MM.1S (cell line): ENCODE measurements at regions not wholly inside any gene's neighbourhood (a gene's known extent, or its start where the extent isn't known, plus 50 kb on each side); places are given as distances from the start of the nearest gene placed in this dataset.

Experiments
- DNase-seq: peaks from one replicate; pipeline ENCODE4 v3.0.0-alpha.2; 2015
- H2AFZ ChIP-seq: fragments of 300-600 bp; sonication (generic); 2 replicates; pipeline ENCODE4 v1.6.0; 2016; ENCODE audit warnings: antibody characterized with exemption, low read length
- H3F3A ChIP-seq: fragments of 300-600 bp; sonication (generic); 2 replicates; pipeline ENCODE4 v1.6.1; 2016; ENCODE audit warnings: mild to moderate bottlenecking, antibody characterized with exemption, low read length, moderate library complexity, mixed read lengths; ENCODE audit not compliant: insufficient read depth
- H3K27ac ChIP-seq: fragments of 300-600 bp; sonication (generic); 2 replicates; pipeline ENCODE4 v1.5.1; 2016; ENCODE audit warnings: mild to moderate bottlenecking, low read length
- H3K27me3 ChIP-seq: fragments of 300-600 bp; sonication (generic); replicated peaks from 2 replicates; pipeline ENCODE4 v1.6.0; 2016; ENCODE audit warnings: low read length; ENCODE audit not compliant: insufficient read depth
- H3K36me3 ChIP-seq: fragments of 300-600 bp; sonication (generic); replicated peaks from 2 replicates; pipeline ENCODE4 v1.6.1; 2016; ENCODE audit warnings: mild to moderate bottlenecking, low read length, mixed read lengths; ENCODE audit not compliant: insufficient read depth
- H3K4me1 ChIP-seq: fragments of 300-600 bp; sonication (generic); 2 replicates; pipeline ENCODE4 v1.6.1; 2016; ENCODE audit warnings: low read length, mixed read lengths
- H3K4me2 ChIP-seq: fragments of 300-600 bp; sonication (generic); 2 replicates; pipeline ENCODE4 v1.6.0; 2016; ENCODE audit warnings: low read depth, low read length
- H3K4me3 ChIP-seq: fragments of 300-600 bp; sonication (generic); 2 replicates; pipeline ENCODE4 v1.5.1; 2016; ENCODE audit warnings: low read length, mixed read lengths
- H3K79me2 ChIP-seq: fragments of 300-600 bp; sonication (generic); 2 replicates; pipeline ENCODE4 v1.6.1; 2016; ENCODE audit warnings: mixed run types, low read length, mixed read lengths
- H3K9ac ChIP-seq: fragments of 300-600 bp; sonication (generic); 2 replicates; pipeline ENCODE4 v1.6.1; 2016; ENCODE audit warnings: low read length, mixed read lengths
- H3K9me2 ChIP-seq: fragments of 300-600 bp; sonication (generic); replicated peaks from 2 replicates; pipeline ENCODE4 v1.6.1; 2016; ENCODE audit warnings: mild to moderate bottlenecking, low read length, mixed read lengths; ENCODE audit not compliant: insufficient read depth
- H3K9me3 ChIP-seq: fragments of 300-600 bp; sonication (generic); replicated peaks from 2 replicates; pipeline ENCODE4 v1.6.1; 2016; ENCODE audit warnings: mild to moderate bottlenecking, low read length, mixed read lengths; ENCODE audit not compliant: insufficient read depth
- H4K20me1 ChIP-seq: fragments of 300-600 bp; sonication (generic); 2 replicates; pipeline ENCODE4 v1.6.1; 2016; ENCODE audit warnings: mild to moderate bottlenecking, low read length, moderate library complexity, mixed read lengths; ENCODE audit not compliant: insufficient read depth
- CTCF ChIP-seq: fragments of 300-600 bp; sonication (generic); IDR thresholded peaks from 2 replicates; pipeline ENCODE4 v1.5.1; 2016; ENCODE audit warnings: antibody characterized with exemption, low read length, mixed read lengths
- EZH2 ChIP-seq: fragments of 300-600 bp; sonication (generic); optimal IDR thresholded peaks from 2 replicates; pipeline ENCODE3; 2017; ENCODE audit warnings: low read depth, mild to moderate bottlenecking, antibody characterized with exemption, low read length, mixed read lengths
- EZH2phosphoT487 ChIP-seq: fragments of 300-600 bp; sonication (generic); IDR thresholded peaks from 2 replicates; pipeline ENCODE4 v1.6.1; 2018; ENCODE audit warnings: antibody characterized with exemption, low read length

GRCh38 chr1:108017698-108018097, 52.7 kb upstream of the VAV3 start:
- H3K9ac ChIP-seq: no peak overlapping the region
- no peak overlapping the region for H2AFZ ChIP-seq
- H3K79me2 ChIP-seq: no peaks in the 10 kb centered on the region
- no peak for DNase-seq
- no peaks in the 10 kb centered on the region for H3K4me1 ChIP-seq
- H4K20me1 ChIP-seq: no peaks in the 10 kb centered on the region
- H3K4me2 ChIP-seq: no peak overlapping the region
- TF ChIP-seq CTCF: no peak
- no peak for TF ChIP-seq EZH2phosphoT487
- TF ChIP-seq EZH2: no peak
- no peaks in the 10 kb centered on the region for H3F3A ChIP-seq
- H3K9me3 ChIP-seq: no peaks in the 10 kb centered on the region
- no peak overlapping the region for H3K27ac ChIP-seq
- no peaks in the 10 kb centered on the region for H3K9me2 ChIP-seq
- no peaks in the 10 kb centered on the region for H3K27me3 ChIP-seq
- H3K4me3 ChIP-seq: no peak overlapping the region
- H3K36me3 ChIP-seq: no peaks in the 10 kb centered on the region

GRCh38 chr1:108016451-108016920, 51.5 kb upstream of the VAV3 start:
- Histone ChIP-seq H2AFZ (no peak overlapping the region), H4K20me1 (no peaks in the 10 kb centered on the region), H3K27ac (no peak overlapping the region), H3K4me2 (no peak overlapping the region), H3K27me3 (no peaks in the 10 kb centered on the region), H3K9me2 (no peaks in the 10 kb centered on the region), H3K79me2 (no peaks in the 10 kb centered on the region), H3K4me1 (no peaks in the 10 kb centered on the region), H3K9me3 (no peaks in the 10 kb centered on the region), H3K4me3 (no peak overlapping the region), H3K9ac (no peak overlapping the region), H3K36me3 (no peaks in the 10 kb centered on the region), H3F3A (no peaks in the 10 kb centered on the region)
- DNase-seq: no peak
- TF ChIP-seq EZH2phosphoT487 (no peak), CTCF (no peak), EZH2 (no peak)
